ENCODE measurements at regions not wholly inside any gene's neighbourhood (a gene's known extent, or its start where the extent isn't known, plus 50 kb on each side); places are given as distances from the start of the nearest gene placed in this dataset.

GRCh38 chr4:24279469-24279868, 304.9 kb downstream of the DHX15 start:
- DNase-seq, result no peak

- DNase-seq, result no peak
Measured at GRCh38 chr4:24278693-24279092, 305.7 kb downstream of the DHX15 start.

- no peak for DNase-seq
Measured at GRCh38 chr4:24274381-24274941, 309.9 kb downstream of the DHX15 start.

GRCh38 chr4:24273136-24273535, 311.2 kb downstream of the DHX15 start:
- no peak for DNase-seq

GRCh38 chr4:24266951-24267722, 317.2 kb downstream of the DHX15 start:
- DNase-seq, result no peak

- no peak for DNase-seq
Measured at GRCh38 chr4:24265989-24266388, 318.4 kb downstream of the DHX15 start.

- no peak for DNase-seq
Measured at GRCh38 chr4:24262616-24263015, 321.7 kb downstream of the DHX15 start.

GRCh38 chr4:24262084-24262483, 322.3 kb downstream of the DHX15 start:
- no peak for DNase-seq

GRCh38 chr4:24260923-24261564, 323.3 kb downstream of the DHX15 start:
- no peak for DNase-seq

GRCh38 chr4:24260133-24260715, 324.1 kb downstream of the DHX15 start:
- no peak for DNase-seq

GRCh38 chr4:24256547-24256946, 327.8 kb downstream of the DHX15 start:
- no peak for DNase-seq

GRCh38 chr4:24256066-24256465, 328.3 kb downstream of the DHX15 start:
- DNase-seq, result no peak

- DNase-seq, result no peak
Measured at GRCh38 chr4:24252121-24252520, 332.2 kb downstream of the DHX15 start.

- DNase-seq, result no peak
Measured at GRCh38 chr4:24251589-24251988, 332.8 kb downstream of the DHX15 start.

- DNase-seq, result no peak
Measured at GRCh38 chr4:24249972-24250371, 334.4 kb downstream of the DHX15 start.

GRCh38 chr4:24248674-24249630, 335.4 kb downstream of the DHX15 start:
- DNase-seq, result no peak

GRCh38 chr4:24245491-24245820, 338.9 kb downstream of the DHX15 start:
- no peak for DNase-seq

GRCh38 chr4:24244663-24245490, 339.5 kb downstream of the DHX15 start:
- DNase-seq, result no peak

GRCh38 chr4:24243641-24244040, 340.7 kb downstream of the DHX15 start:
- DNase-seq, result no peak

GRCh38 chr4:24241511-24241910, 342.8 kb downstream of the DHX15 start:
- DNase-seq, result no peak

GRCh38 chr4:24240655-24241054, 343.7 kb downstream of the DHX15 start:
- no peak for DNase-seq

GRCh38 chr4:24237709-24238108, 346.6 kb downstream of the DHX15 start:
- no peak for DNase-seq
